H1 (cell line): ENCODE measurements at regions not wholly inside any gene's neighbourhood (a gene's known extent, or its start where the extent isn't known, plus 50 kb on each side); places are given as distances from the start of the nearest gene placed in this dataset.

Experiments
- EGR1 ChIP-seq: IDR thresholded peaks from 2 replicates; pipeline ENCODE4 v1.6.1; 2011; ENCODE audit warnings: low read depth, low read length, borderline replicate concordance
- EP300 ChIP-seq, 2 experiments: IDR thresholded peaks; 1 replicate in 1 of 2; 2 replicates in 1 of 2; pipeline ENCODE4 v1.6.1; 2011 to 2012; ENCODE audit warnings: low read depth in 2 of 2, low read length in 2 of 2, mild to moderate bottlenecking in 2 of 2, borderline replicate concordance in 1 of 2, inconsistent platforms in 1 of 2, moderate library complexity in 1 of 2
- JUN ChIP-seq: IDR thresholded peaks from 2 replicates; pipeline ENCODE4 v1.6.1; 2011; ENCODE audit warnings: low read depth, mild to moderate bottlenecking, improper control_type of control experiment, low read length
- KDM5A ChIP-seq: fragments of 200-600 bp; IDR thresholded peaks from 2 replicates; pipeline ENCODE4 v1.7.1; 2012; ENCODE audit warnings: mild to moderate bottlenecking, low read length, inconsistent platforms, mixed read lengths
- MAX ChIP-seq: IDR thresholded peaks from 2 replicates; pipeline ENCODE4 v1.6.1; 2012; ENCODE audit warnings: inconsistent platforms
- POLR2A ChIP-seq, 2 experiments: IDR thresholded peaks; 1 replicate in 1 of 2; 2 replicates in 1 of 2; pipeline ENCODE4 v1.6.1; 2011; ENCODE audit warnings: low read depth in 2 of 2, low read length in 2 of 2, mild to moderate bottlenecking in 2 of 2; ENCODE audit errors: control extremely low read depth in 1 of 2
- POLR2AphosphoS5 ChIP-seq: IDR thresholded peaks from 2 replicates; pipeline ENCODE4 v1.6.1; 2011; ENCODE audit warnings: low read depth, low read length
- RAD21 ChIP-seq, 2 experiments: IDR thresholded peaks in 1 of 2; conservative IDR thresholded peaks in 1 of 2; 2 replicates each; pipeline ENCODE4 v1.6.1; 2011; ENCODE audit warnings: low read depth in 2 of 2, low read length in 2 of 2, improper control_type of control experiment in 1 of 2, inconsistent platforms in 1 of 2, mild to moderate bottlenecking in 1 of 2, moderate library complexity in 1 of 2
- RXRA ChIP-seq: IDR thresholded peaks from 2 replicates; pipeline ENCODE4 v1.6.1; 2011; ENCODE audit warnings: low read depth, mild to moderate bottlenecking, low read length, moderate library complexity; ENCODE audit not compliant: insufficient read depth
- SIX5 ChIP-seq: IDR thresholded peaks from 2 replicates; pipeline ENCODE4 v1.6.1; 2011; ENCODE audit warnings: mild to moderate bottlenecking, low read depth, low read length
- TF ChIP-seq, protein P1 (sequence below), 3 experiments: IDR thresholded peaks; 1 replicate in 2 of 3; 2 replicates in 1 of 3; pipeline versions ENCODE4 v1.5.1 to v1.6.1; 2011; ENCODE audit warnings: low read length in 3 of 3, mild to moderate bottlenecking in 3 of 3, inconsistent platforms in 2 of 3, low read depth in 1 of 3, moderate library complexity in 1 of 3; ENCODE audit not compliant: insufficient read depth in 1 of 3; ENCODE audit errors: control extremely low read depth in 1 of 3
- TF ChIP-seq, protein P2 (sequence below): IDR thresholded peaks from 2 replicates; pipeline ENCODE4 v1.6.1; 2011; ENCODE audit warnings: low read depth, mild to moderate bottlenecking, low read length; ENCODE audit not compliant: insufficient read depth

GRCh38 chr7:38070718-38071117 lies 107.3 kb upstream of the STARD3NL start:
- TF ChIP-seq RXRA = no peak
- TF ChIP-seq EP300 (IDR thresholded peaks at IDR 0.05; ENCODE audit: borderline replicate concordance in 1 of 2, low read depth in 2 of 2, low read length in 2 of 2) = no peak
- TF ChIP-seq SIX5 = no peak
- TF ChIP-seq, protein P1, sequence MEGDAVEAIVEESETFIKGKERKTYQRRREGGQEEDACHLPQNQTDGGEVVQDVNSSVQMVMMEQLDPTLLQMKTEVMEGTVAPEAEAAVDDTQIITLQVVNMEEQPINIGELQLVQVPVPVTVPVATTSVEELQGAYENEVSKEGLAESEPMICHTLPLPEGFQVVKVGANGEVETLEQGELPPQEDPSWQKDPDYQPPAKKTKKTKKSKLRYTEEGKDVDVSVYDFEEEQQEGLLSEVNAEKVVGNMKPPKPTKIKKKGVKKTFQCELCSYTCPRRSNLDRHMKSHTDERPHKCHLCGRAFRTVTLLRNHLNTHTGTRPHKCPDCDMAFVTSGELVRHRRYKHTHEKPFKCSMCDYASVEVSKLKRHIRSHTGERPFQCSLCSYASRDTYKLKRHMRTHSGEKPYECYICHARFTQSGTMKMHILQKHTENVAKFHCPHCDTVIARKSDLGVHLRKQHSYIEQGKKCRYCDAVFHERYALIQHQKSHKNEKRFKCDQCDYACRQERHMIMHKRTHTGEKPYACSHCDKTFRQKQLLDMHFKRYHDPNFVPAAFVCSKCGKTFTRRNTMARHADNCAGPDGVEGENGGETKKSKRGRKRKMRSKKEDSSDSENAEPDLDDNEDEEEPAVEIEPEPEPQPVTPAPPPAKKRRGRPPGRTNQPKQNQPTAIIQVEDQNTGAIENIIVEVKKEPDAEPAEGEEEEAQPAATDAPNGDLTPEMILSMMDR (IDR thresholded peaks at IDR 0.05; ENCODE audit: control extremely low read depth in 1 of 3, insufficient read depth in 1 of 3, low read depth in 1 of 3, low read length in 3 of 3) = peak in 2 of 3 experiments; percentile 49 to 81; a peak in 3 of 4 replicates
- TF ChIP-seq POLR2A (IDR thresholded peaks at IDR 0.05; ENCODE audit: control extremely low read depth in 1 of 2, low read depth in 2 of 2, low read length in 2 of 2) = no peak
- peak in 1 of 2 experiments; percentile 39; a peak in 2 of 4 replicates for TF ChIP-seq RAD21 (IDR thresholded peaks at IDR 0.05 in 1 of 2, conservative IDR thresholded peaks at IDR 0.05 in 1 of 2; ENCODE audit: low read depth in 2 of 2, low read length in 2 of 2)
- no peak for TF ChIP-seq POLR2AphosphoS5
- TF ChIP-seq EGR1 = no peak
- TF ChIP-seq, protein P2, sequence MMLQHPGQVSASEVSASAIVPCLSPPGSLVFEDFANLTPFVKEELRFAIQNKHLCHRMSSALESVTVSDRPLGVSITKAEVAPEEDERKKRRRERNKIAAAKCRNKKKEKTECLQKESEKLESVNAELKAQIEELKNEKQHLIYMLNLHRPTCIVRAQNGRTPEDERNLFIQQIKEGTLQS = no peak
- TF ChIP-seq JUN = no peak
- no peak for TF ChIP-seq KDM5A
- TF ChIP-seq MAX = peak; percentile 47; the same call in 1 of the 2 replicates
